ENCODE measurements at regions not wholly inside any gene's neighbourhood (a gene's known extent, or its start where the extent isn't known, plus 50 kb on each side); places are given as distances from the start of the nearest gene placed in this dataset.

GRCh38 chr22:47898946-47899345 is 1136.5 kb downstream of the TBC1D22A start:
- Histone ChIP-seq H3K27me3 (ENCODE audit: low read length) (0 out of 2 replicates have a peak, but pooled peaks cover 3% of the 10 kb centered on the region), H3K4me1 (ENCODE audit: low read length) (no peaks in the 10 kb centered on the region), H4K20me1 (ENCODE audit: insufficient read depth, low read depth, low read length) (no peaks in the 10 kb centered on the region), H2AFZ (ENCODE audit: low read length) (no peak overlapping the region), H3K4me3 (ENCODE audit: low read length) (no peak overlapping the region), H3K4me2 (ENCODE audit: low read depth, low read length, poor library complexity, severe bottlenecking) (no peak overlapping the region), H3K9ac (ENCODE audit: low read length) (no peak overlapping the region), H3K9me3 (ENCODE audit: low read length) (peaks cover 5% of the 10 kb centered on the region), H3K9me2 (replicated peaks; ENCODE audit: insufficient read depth, low read length) (no peaks in the 10 kb centered on the region), H3K79me2 (ENCODE audit: low read length) (no peaks in the 10 kb centered on the region), H3K27ac (ENCODE audit: low read length) (no peak overlapping the region), H3K36me3 (ENCODE audit: insufficient read depth, low read length) (no peaks in the 10 kb centered on the region)
- DNase-seq = no peak

GRCh38 chr22:47891609-47892008 is 1129.2 kb downstream of the TBC1D22A start:
- Histone ChIP-seq H3K4me3 (ENCODE audit: low read length) (no peak overlapping the region), H3K79me2 (ENCODE audit: low read length) (no peaks in the 10 kb centered on the region), H4K20me1 (ENCODE audit: insufficient read depth, low read depth, low read length) (no peaks in the 10 kb centered on the region), H3K9me2 (replicated peaks; ENCODE audit: insufficient read depth, low read length) (no peaks in the 10 kb centered on the region), H3K4me1 (ENCODE audit: low read length) (no peaks in the 10 kb centered on the region), H3K27ac (ENCODE audit: low read length) (no peak overlapping the region), H3K4me2 (ENCODE audit: low read depth, low read length, poor library complexity, severe bottlenecking) (no peak overlapping the region), H3K36me3 (ENCODE audit: insufficient read depth, low read length) (no peaks in the 10 kb centered on the region), H2AFZ (ENCODE audit: low read length) (no peak overlapping the region), H3K9ac (ENCODE audit: low read length) (no peak overlapping the region), H3K9me3 (ENCODE audit: low read length) (peaks cover 5% of the 10 kb centered on the region), H3K27me3 (ENCODE audit: low read length) (0 out of 2 replicates have a peak, but pooled peaks cover 3% of the 10 kb centered on the region)
- DNase-seq = no peak

GRCh38 chr22:47888817-47889216 is 1126.4 kb downstream of the TBC1D22A start:
- Histone ChIP-seq H3K27me3 (ENCODE audit: low read length) (no peaks in the 10 kb centered on the region), H4K20me1 (ENCODE audit: insufficient read depth, low read depth, low read length) (no peaks in the 10 kb centered on the region), H3K4me3 (ENCODE audit: low read length) (no peak overlapping the region), H3K4me2 (ENCODE audit: low read depth, low read length, poor library complexity, severe bottlenecking) (no peak overlapping the region), H3K9ac (ENCODE audit: low read length) (no peak overlapping the region), H2AFZ (ENCODE audit: low read length) (no peak overlapping the region), H3K27ac (ENCODE audit: low read length) (no peak overlapping the region), H3K9me3 (ENCODE audit: low read length) (no peaks in the 10 kb centered on the region), H3K4me1 (ENCODE audit: low read length) (no peaks in the 10 kb centered on the region), H3K9me2 (replicated peaks; ENCODE audit: insufficient read depth, low read length) (no peaks in the 10 kb centered on the region), H3K79me2 (ENCODE audit: low read length) (no peaks in the 10 kb centered on the region), H3K36me3 (ENCODE audit: insufficient read depth, low read length) (no peaks in the 10 kb centered on the region)
- no peak for DNase-seq

- Histone ChIP-seq H3K27ac (ENCODE audit: low read length) (no peak overlapping the region), H2AFZ (ENCODE audit: low read length) (no peak overlapping the region), H3K9ac (ENCODE audit: low read length) (no peak overlapping the region), H4K20me1 (ENCODE audit: insufficient read depth, low read depth, low read length) (no peaks in the 10 kb centered on the region), H3K79me2 (ENCODE audit: low read length) (no peaks in the 10 kb centered on the region), H3K36me3 (ENCODE audit: insufficient read depth, low read length) (no peaks in the 10 kb centered on the region), H3K9me3 (ENCODE audit: low read length) (no peaks in the 10 kb centered on the region), H3K27me3 (ENCODE audit: low read length) (no peaks in the 10 kb centered on the region), H3K4me2 (ENCODE audit: low read depth, low read length, poor library complexity, severe bottlenecking) (no peak overlapping the region), H3K4me3 (ENCODE audit: low read length) (no peak overlapping the region), H3K4me1 (ENCODE audit: low read length) (no peaks in the 10 kb centered on the region), H3K9me2 (replicated peaks; ENCODE audit: insufficient read depth, low read length) (no peaks in the 10 kb centered on the region)
- no peak for DNase-seq
Observed at GRCh38 chr22:47884775-47885174, 1122.3 kb downstream of the TBC1D22A start.

- no peak overlapping the region for H3K9ac ChIP-seq (ENCODE audit: low read length)
- H3K4me3 ChIP-seq (ENCODE audit: low read length) = no peak overlapping the region
Observed at GRCh38 chr22:47884200-47884599, 1121.8 kb downstream of the TBC1D22A start.

GRCh38 chr22:47883757-47884156 is 1121.3 kb downstream of the TBC1D22A start:
- H4K20me1 ChIP-seq (ENCODE audit: insufficient read depth, low read depth, low read length) = no peaks in the 10 kb centered on the region
- DNase-seq = no peak
- no peaks in the 10 kb centered on the region for H3K79me2 ChIP-seq (ENCODE audit: low read length)
- no peak overlapping the region for H3K4me3 ChIP-seq (ENCODE audit: low read length)
- H3K27ac ChIP-seq (ENCODE audit: low read length) = no peak overlapping the region
- H3K4me1 ChIP-seq (ENCODE audit: low read length) = no peaks in the 10 kb centered on the region
- H3K9ac ChIP-seq (ENCODE audit: low read length) = no peak overlapping the region
- H3K9me2 ChIP-seq (replicated peaks; ENCODE audit: insufficient read depth, low read length) = no peaks in the 10 kb centered on the region
- no peaks in the 10 kb centered on the region for H3K9me3 ChIP-seq (ENCODE audit: low read length)
- H3K36me3 ChIP-seq (ENCODE audit: insufficient read depth, low read length) = no peaks in the 10 kb centered on the region
- H3K4me2 ChIP-seq (ENCODE audit: low read depth, low read length, poor library complexity, severe bottlenecking) = no peak overlapping the region
- no peak overlapping the region for H2AFZ ChIP-seq (ENCODE audit: low read length)
- H3K27me3 ChIP-seq (ENCODE audit: low read length) = no peaks in the 10 kb centered on the region

More at GRCh38 chr22:47884200-47884599, 1121.8 kb downstream of the TBC1D22A start:
- Histone ChIP-seq H3K36me3 (ENCODE audit: insufficient read depth, low read length) (no peaks in the 10 kb centered on the region), H3K79me2 (ENCODE audit: low read length) (no peaks in the 10 kb centered on the region), H3K9me3 (ENCODE audit: low read length) (no peaks in the 10 kb centered on the region), H4K20me1 (ENCODE audit: insufficient read depth, low read depth, low read length) (no peaks in the 10 kb centered on the region), H3K4me1 (ENCODE audit: low read length) (no peaks in the 10 kb centered on the region), H3K27me3 (ENCODE audit: low read length) (no peaks in the 10 kb centered on the region), H3K9me2 (replicated peaks; ENCODE audit: insufficient read depth, low read length) (no peaks in the 10 kb centered on the region), H3K4me2 (ENCODE audit: low read depth, low read length, poor library complexity, severe bottlenecking) (no peak overlapping the region), H3K27ac (ENCODE audit: low read length) (no peak overlapping the region), H2AFZ (ENCODE audit: low read length) (no peak overlapping the region)
- no peak for DNase-seq

- no peaks in the 10 kb centered on the region for H3K4me1 ChIP-seq (ENCODE audit: low read length)
- no peak overlapping the region for H3K27ac ChIP-seq (ENCODE audit: low read length)
- no peaks in the 10 kb centered on the region for H3K9me2 ChIP-seq (replicated peaks; ENCODE audit: insufficient read depth, low read length)
- H3K4me3 ChIP-seq (ENCODE audit: low read length) = no peak overlapping the region
- no peaks in the 10 kb centered on the region for H3K79me2 ChIP-seq (ENCODE audit: low read length)
- no peaks in the 10 kb centered on the region for H3K36me3 ChIP-seq (ENCODE audit: insufficient read depth, low read length)
- 0 out of 2 replicates have a peak, but pooled peaks cover 2% of the 10 kb centered on the region for H3K27me3 ChIP-seq (ENCODE audit: low read length)
- no peak overlapping the region for H2AFZ ChIP-seq (ENCODE audit: low read length)
- H3K9ac ChIP-seq (ENCODE audit: low read length) = no peak overlapping the region
- no peaks in the 10 kb centered on the region for H4K20me1 ChIP-seq (ENCODE audit: insufficient read depth, low read depth, low read length)
- H3K9me3 ChIP-seq (ENCODE audit: low read length) = no peaks in the 10 kb centered on the region
- no peak for DNase-seq
- no peak overlapping the region for H3K4me2 ChIP-seq (ENCODE audit: low read depth, low read length, poor library complexity, severe bottlenecking)
Observed at GRCh38 chr22:47879346-47879745, 1116.9 kb downstream of the TBC1D22A start.

- H3K27me3 ChIP-seq (ENCODE audit: low read length) = 0 out of 2 replicates have a peak, but pooled peaks cover 2% of the 10 kb centered on the region
- DNase-seq = no peak
- no peaks in the 10 kb centered on the region for H3K79me2 ChIP-seq (ENCODE audit: low read length)
- H3K4me1 ChIP-seq (ENCODE audit: low read length) = no peaks in the 10 kb centered on the region
- no peak overlapping the region for H3K27ac ChIP-seq (ENCODE audit: low read length)
- no peaks in the 10 kb centered on the region for H3K9me3 ChIP-seq (ENCODE audit: low read length)
- no peak overlapping the region for H3K9ac ChIP-seq (ENCODE audit: low read length)
- H3K36me3 ChIP-seq (ENCODE audit: insufficient read depth, low read length) = no peaks in the 10 kb centered on the region
- no peak overlapping the region for H3K4me2 ChIP-seq (ENCODE audit: low read depth, low read length, poor library complexity, severe bottlenecking)
- no peaks in the 10 kb centered on the region for H4K20me1 ChIP-seq (ENCODE audit: insufficient read depth, low read depth, low read length)
- H3K9me2 ChIP-seq (replicated peaks; ENCODE audit: insufficient read depth, low read length) = no peaks in the 10 kb centered on the region
- no peak overlapping the region for H2AFZ ChIP-seq (ENCODE audit: low read length)
- no peak overlapping the region for H3K4me3 ChIP-seq (ENCODE audit: low read length)
Observed at GRCh38 chr22:47878460-47878859, 1116.0 kb downstream of the TBC1D22A start.

Data from Karpas-422 (cell line).